Brain pericyte (primary cell): ENCODE measurements at regions not wholly inside any gene's neighbourhood (a gene's known extent, or its start where the extent isn't known, plus 50 kb on each side); places are given as distances from the start of the nearest gene placed in this dataset.
"Not testable (repeated sequence)": the region's sequence is repeated elsewhere in the genome, so short reads cannot be mapped to it uniquely, and the experiment has no call there.

Source experiments
- DNase-seq: peaks from one replicate; pipeline ENCODE4 v3.0.0-alpha.2; 2012; ENCODE audit warnings: low read depth, low spot score

- DNase-seq = no peak
Observed at GRCh38 chr7:156515911-156516790, 124.4 kb upstream of the RNF32 start.

- DNase-seq = no peak
Observed at GRCh38 chr7:156514851-156515250, 125.7 kb upstream of the RNF32 start.

- no peak for DNase-seq
Observed at GRCh38 chr7:156511426-156511825, 129.1 kb upstream of the RNF32 start.

- DNase-seq = no peak
Observed at GRCh38 chr7:156510966-156511365, 129.6 kb upstream of the RNF32 start.

- no peak for DNase-seq
Observed at GRCh38 chr7:156509216-156509615, 131.4 kb upstream of the RNF32 start.

- no peak for DNase-seq
Observed at GRCh38 chr7:156505876-156506275, 134.7 kb upstream of the RNF32 start.

GRCh38 chr7:156504687-156505545 lies 135.7 kb upstream of the RNF32 start:
- no peak for DNase-seq

- no peak for DNase-seq
Observed at GRCh38 chr7:156504006-156504405, 136.6 kb upstream of the RNF32 start.

- DNase-seq = no peak
Observed at GRCh38 chr7:156503196-156503595, 137.4 kb upstream of the RNF32 start.

- not testable (repeated sequence) for DNase-seq
Observed at GRCh38 chr7:156501815-156502214, 138.8 kb upstream of the RNF32 start.

- DNase-seq = no peak
Observed at GRCh38 chr7:156499247-156499881, 141.2 kb upstream of the RNF32 start.

- DNase-seq = no peak
Observed at GRCh38 chr7:156497776-156498509, 142.6 kb upstream of the RNF32 start.

GRCh38 chr7:156496865-156497264 lies 143.7 kb upstream of the RNF32 start:
- DNase-seq = no peak

- DNase-seq = no peak
Observed at GRCh38 chr7:156496363-156496769, 144.2 kb upstream of the RNF32 start.

GRCh38 chr7:156494960-156495359 lies 145.6 kb upstream of the RNF32 start:
- no peak for DNase-seq

- no peak for DNase-seq
Observed at GRCh38 chr7:156493942-156494341, 146.6 kb upstream of the RNF32 start.

GRCh38 chr7:156492170-156492569 lies 148.4 kb upstream of the RNF32 start:
- no peak for DNase-seq

- DNase-seq = no peak
Observed at GRCh38 chr7:156491435-156491834, 149.1 kb upstream of the RNF32 start.

- DNase-seq = no peak
Observed at GRCh38 chr7:156490021-156490800, 150.4 kb upstream of the RNF32 start.

GRCh38 chr7:156487811-156488533 lies 152.6 kb upstream of the RNF32 start:
- DNase-seq = no peak
